ENCODE measurements at regions not wholly inside any gene's neighbourhood (a gene's known extent, or its start where the extent isn't known, plus 50 kb on each side); places are given as distances from the start of the nearest gene placed in this dataset.
"Not testable (repeated sequence)": the region's sequence is repeated elsewhere in the genome, so short reads cannot be mapped to it uniquely, and the experiment has no call there.

DNA sequence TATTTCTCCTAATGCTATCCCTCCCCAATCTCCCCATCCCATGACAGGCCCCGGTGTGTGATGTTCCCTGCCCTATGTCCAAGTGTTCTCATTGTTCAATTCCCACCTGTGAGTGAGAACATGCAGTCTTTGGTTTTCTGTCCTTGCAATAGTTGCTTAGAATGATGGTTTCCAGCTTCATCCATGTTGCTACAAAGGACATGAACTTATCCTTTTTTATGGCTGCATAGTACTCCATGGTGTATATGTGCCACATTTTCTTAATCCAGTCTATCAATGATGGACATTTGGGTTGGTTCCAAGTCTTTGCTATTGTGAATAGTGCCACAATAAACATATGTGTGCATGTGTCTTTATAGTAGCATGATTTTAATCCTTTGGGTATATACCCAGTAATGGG is 51.3 kb upstream of the RIOK2 start:
- H3K36me3 ChIP-seq (ENCODE audit: insufficient read depth, low read length, poor library complexity, severe bottlenecking); BruUV-seq (replicated peaks); H3K4me1 ChIP-seq (ENCODE audit: insufficient read depth, low read length, poor library complexity, severe bottlenecking); H3K27ac ChIP-seq (ENCODE audit: low read depth, low read length, poor library complexity, severe bottlenecking); POLR2A ChIA-PET (ENCODE audit: low non-redundant PET); intact Hi-C loops (cut with micrococcal nuclease; ENCODE audit: unreplicated experiment); H3K9me3 ChIP-seq (ENCODE audit: low read depth, low read length, poor library complexity, severe bottlenecking); DNase-seq (ENCODE audit: low spot score); CTCF ChIA-PET; H3K27me3 ChIP-seq (replicated peaks; ENCODE audit: insufficient read depth, low read depth, low read length, poor library complexity); H3K4me3 ChIP-seq (ENCODE audit: low read depth, low read length, poor library complexity, severe bottlenecking): not testable (repeated sequence)

DNA sequence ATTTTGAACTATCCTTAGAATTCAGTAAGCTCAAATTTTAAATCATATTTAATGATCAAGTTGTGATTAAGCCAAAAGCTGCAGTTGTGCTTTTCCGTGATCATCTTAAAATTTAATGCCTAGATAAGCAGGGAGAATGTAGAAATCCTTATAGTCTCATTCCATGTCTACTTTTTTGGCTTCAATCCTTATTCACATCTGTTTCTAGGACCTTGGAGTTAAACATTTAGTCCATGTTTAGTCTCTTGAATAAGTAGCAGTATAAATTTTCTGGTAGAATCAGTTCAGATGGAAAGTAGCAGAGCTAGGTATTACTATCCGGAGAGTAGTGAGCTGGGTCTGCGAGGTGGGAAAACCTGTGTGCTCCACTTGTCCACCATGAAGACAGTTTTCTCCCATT is 59.3 kb upstream of the RIOK2 start:
- CTCF ChIA-PET: no interaction called here
- DNase-seq (ENCODE audit: low spot score): no peak
- no peaks in the 10 kb centered on the region for H3K27me3 ChIP-seq (replicated peaks; ENCODE audit: insufficient read depth, low read depth, low read length, poor library complexity)
- POLR2A ChIA-PET (ENCODE audit: low non-redundant PET): no interaction called here
- H3K36me3 ChIP-seq (ENCODE audit: insufficient read depth, low read length, poor library complexity, severe bottlenecking): no peaks in the 10 kb centered on the region
- intact Hi-C loops (cut with micrococcal nuclease; ENCODE audit: unreplicated experiment): no loop called here
- TF ChIP-seq, protein P1, sequence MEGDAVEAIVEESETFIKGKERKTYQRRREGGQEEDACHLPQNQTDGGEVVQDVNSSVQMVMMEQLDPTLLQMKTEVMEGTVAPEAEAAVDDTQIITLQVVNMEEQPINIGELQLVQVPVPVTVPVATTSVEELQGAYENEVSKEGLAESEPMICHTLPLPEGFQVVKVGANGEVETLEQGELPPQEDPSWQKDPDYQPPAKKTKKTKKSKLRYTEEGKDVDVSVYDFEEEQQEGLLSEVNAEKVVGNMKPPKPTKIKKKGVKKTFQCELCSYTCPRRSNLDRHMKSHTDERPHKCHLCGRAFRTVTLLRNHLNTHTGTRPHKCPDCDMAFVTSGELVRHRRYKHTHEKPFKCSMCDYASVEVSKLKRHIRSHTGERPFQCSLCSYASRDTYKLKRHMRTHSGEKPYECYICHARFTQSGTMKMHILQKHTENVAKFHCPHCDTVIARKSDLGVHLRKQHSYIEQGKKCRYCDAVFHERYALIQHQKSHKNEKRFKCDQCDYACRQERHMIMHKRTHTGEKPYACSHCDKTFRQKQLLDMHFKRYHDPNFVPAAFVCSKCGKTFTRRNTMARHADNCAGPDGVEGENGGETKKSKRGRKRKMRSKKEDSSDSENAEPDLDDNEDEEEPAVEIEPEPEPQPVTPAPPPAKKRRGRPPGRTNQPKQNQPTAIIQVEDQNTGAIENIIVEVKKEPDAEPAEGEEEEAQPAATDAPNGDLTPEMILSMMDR (conservative IDR thresholded peaks at IDR 0.05; ENCODE audit: low read depth, low read length): no peak
- TF ChIP-seq EZH2 (IDR thresholded peaks at IDR 0.05; ENCODE audit: borderline replicate concordance, low read depth, low read length, poor library complexity, severe bottlenecking): no peak
- H3K4me1 ChIP-seq (ENCODE audit: insufficient read depth, low read length, poor library complexity, severe bottlenecking): no peaks in the 10 kb centered on the region
- H3K27ac ChIP-seq (ENCODE audit: low read depth, low read length, poor library complexity, severe bottlenecking): no peak overlapping the region
- H3K9me3 ChIP-seq (ENCODE audit: low read depth, low read length, poor library complexity, severe bottlenecking): no peaks in the 10 kb centered on the region
- no TSS peak for BruUV-seq (replicated peaks)
- no peak overlapping the region for H3K4me3 ChIP-seq (ENCODE audit: low read depth, low read length, poor library complexity, severe bottlenecking)

DNA sequence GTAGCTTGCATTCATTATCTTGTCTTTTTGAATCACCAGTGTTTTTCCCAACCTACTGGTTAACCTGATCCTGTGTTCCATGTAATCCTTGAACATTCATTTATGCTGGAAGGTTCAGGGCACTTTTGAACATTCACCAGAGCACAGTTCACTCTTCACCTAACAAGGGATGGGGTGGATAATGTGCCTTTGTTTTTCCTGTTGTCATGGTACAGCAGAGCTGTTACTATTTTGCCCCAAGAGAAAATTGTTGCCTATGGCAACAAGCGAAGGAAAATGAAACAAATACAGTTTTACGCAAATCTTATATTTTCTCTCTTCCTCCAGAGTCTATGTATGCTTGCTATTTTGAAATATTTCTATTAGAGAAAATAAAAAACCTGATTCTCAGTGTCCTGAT is 60.3 kb upstream of the RIOK2 start:
- POLR2A ChIA-PET (ENCODE audit: low non-redundant PET): no interaction called here
- DNase-seq (ENCODE audit: low spot score): no peak
- no TSS peak for BruUV-seq (replicated peaks)
- Histone ChIP-seq H3K27ac (ENCODE audit: low read depth, low read length, poor library complexity, severe bottlenecking) (no peak overlapping the region), H3K9me3 (ENCODE audit: low read depth, low read length, poor library complexity, severe bottlenecking) (no peaks in the 10 kb centered on the region), H3K27me3 (replicated peaks; ENCODE audit: insufficient read depth, low read depth, low read length, poor library complexity) (no peaks in the 10 kb centered on the region), H3K4me1 (ENCODE audit: insufficient read depth, low read length, poor library complexity, severe bottlenecking) (no peaks in the 10 kb centered on the region), H3K36me3 (ENCODE audit: insufficient read depth, low read length, poor library complexity, severe bottlenecking) (no peaks in the 10 kb centered on the region), H3K4me3 (ENCODE audit: low read depth, low read length, poor library complexity, severe bottlenecking) (no peak overlapping the region)
- intact Hi-C loops (cut with micrococcal nuclease; ENCODE audit: unreplicated experiment): no loop called here
- TF ChIP-seq EZH2 (IDR thresholded peaks at IDR 0.05; ENCODE audit: borderline replicate concordance, low read depth, low read length, poor library complexity, severe bottlenecking): no peak
- TF ChIP-seq, protein P1 (conservative IDR thresholded peaks at IDR 0.05; ENCODE audit: low read depth, low read length): no peak
- CTCF ChIA-PET: no interaction called here

DNA sequence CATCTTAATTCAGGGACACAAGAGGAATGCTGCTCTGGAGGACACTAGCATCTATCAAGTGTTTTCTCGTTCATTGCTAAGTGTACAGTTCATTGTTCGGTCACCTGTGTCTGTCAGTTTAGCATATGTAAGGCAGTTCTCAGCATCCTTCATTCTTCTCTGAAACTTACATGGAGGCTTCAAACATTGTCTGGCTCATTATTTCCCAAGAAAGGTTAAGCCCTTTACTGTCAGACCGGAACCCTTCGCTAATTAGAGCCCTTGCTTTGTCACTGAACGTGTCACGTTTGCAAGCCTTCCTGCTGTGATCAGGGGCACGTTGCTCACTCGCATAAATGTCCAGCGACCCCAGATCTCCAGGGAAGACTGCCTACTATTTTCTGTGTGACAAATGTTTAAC is 62.3 kb upstream of the RIOK2 start:
- H3K4me1 ChIP-seq (ENCODE audit: insufficient read depth, low read length, poor library complexity, severe bottlenecking): no peaks in the 10 kb centered on the region

More for the DNA sequence above, 62.3 kb upstream of the RIOK2 start:
- no peaks in the 10 kb centered on the region for H3K36me3 ChIP-seq (ENCODE audit: insufficient read depth, low read length, poor library complexity, severe bottlenecking)
- ChIA-PET CTCF (no interaction called here), POLR2A (ENCODE audit: low non-redundant PET) (no interaction called here)
- intact Hi-C loops (cut with micrococcal nuclease; ENCODE audit: unreplicated experiment): no loop called here
- no peak overlapping the region for H3K4me3 ChIP-seq (ENCODE audit: low read depth, low read length, poor library complexity, severe bottlenecking)
- TF ChIP-seq, protein P1 (conservative IDR thresholded peaks at IDR 0.05; ENCODE audit: low read depth, low read length): no peak
- no peak for TF ChIP-seq EZH2 (IDR thresholded peaks at IDR 0.05; ENCODE audit: borderline replicate concordance, low read depth, low read length, poor library complexity, severe bottlenecking)
- H3K27me3 ChIP-seq (replicated peaks; ENCODE audit: insufficient read depth, low read depth, low read length, poor library complexity): no peaks in the 10 kb centered on the region
- no peak overlapping the region for H3K27ac ChIP-seq (ENCODE audit: low read depth, low read length, poor library complexity, severe bottlenecking)
- no peaks in the 10 kb centered on the region for H3K9me3 ChIP-seq (ENCODE audit: low read depth, low read length, poor library complexity, severe bottlenecking)
- DNase-seq (ENCODE audit: low spot score): no peak
- BruUV-seq (replicated peaks): no TSS peak
